Endothelial cell of umbilical vein (primary cell): ENCODE measurements at regions not wholly inside any gene's neighbourhood (a gene's known extent, or its start where the extent isn't known, plus 50 kb on each side); places are given as distances from the start of the nearest gene placed in this dataset.

Experiments used
- BruUV-seq: library from RNA; stranded (reverse); fragments of 400-500 nt; replicated peaks from 2 replicates; lab custom pipeline; 2021; lab: Mats Ljungman, UMichigan
- CTCF ChIA-PET: fragments of 300-600, 350-600 bp; sonication (Branson Sonifier 250); formaldehyde crosslinking; loops from one replicate; lab custom pipeline; 2021; ENCODE audit warnings: antibody characterized with exemption, inconsistent platforms; lab: Charles Lee
- POLR2A ChIA-PET: fragments of 300-600, 350-600 bp; sonication (Branson Sonifier 250); formaldehyde crosslinking; loops from one replicate; lab custom pipeline; 2021; ENCODE audit warnings: antibody characterized with exemption, inconsistent platforms; lab: Charles Lee
- DNase-seq: peaks from one replicate; pipeline ENCODE4 v3.0.0-alpha.2; 2011; ENCODE audit warnings: low read depth, low spot score
- FAIRE-seq: peaks from 2 replicates; lab custom pipeline; 2011; peaks lifted over from hg19 to GRCh38; lab: Jason Lieb, UNC
- H2AFZ ChIP-seq: 2 replicates; pipeline ENCODE4 v1.6.0; 2012; ENCODE audit warnings: low read depth, low read length, control low read depth, inconsistent platforms
- H3K27ac ChIP-seq: 2 replicates; pipeline ENCODE4 v1.5.1; 2011; ENCODE audit warnings: low read depth, mild to moderate bottlenecking, control low read depth, low read length, moderate library complexity; ENCODE audit not compliant: insufficient read depth
- H3K27me3 ChIP-seq, 2 experiments: 2 replicates each; pipeline versions ENCODE4 v1.6.0 to v1.6.1; 2011; ENCODE audit warnings: low read length in 2 of 2, mixed read lengths in 1 of 2; ENCODE audit not compliant: control insufficient read depth in 2 of 2, insufficient read depth in 2 of 2
- H3K36me3 ChIP-seq, 2 experiments: 2 replicates in 1 of 2; 3 replicates in 1 of 2; pipeline ENCODE4 v1.5.1; 2011; ENCODE audit warnings: low read length in 2 of 2, mild to moderate bottlenecking in 1 of 2, moderate library complexity in 1 of 2; ENCODE audit not compliant: control insufficient read depth in 2 of 2, insufficient read depth in 2 of 2; ENCODE audit errors: extremely low read depth in 1 of 2
- H3K4me1 ChIP-seq: 3 replicates; pipeline ENCODE4 v1.5.1; 2011; ENCODE audit warnings: mild to moderate bottlenecking, low read length; ENCODE audit not compliant: control insufficient read depth, insufficient read depth; ENCODE audit errors: extremely low read depth
- H3K4me2 ChIP-seq: 2 replicates; pipeline ENCODE4 v1.6.1; 2011; ENCODE audit warnings: low read length, control low read depth, mixed read lengths; ENCODE audit not compliant: insufficient read depth
- H3K4me3 ChIP-seq, 3 experiments: fragments of 200-600 bp in 1 of 3; sonication (generic), shearing (Covaris generic) in 1 of 3; replicated peaks in 1 of 3; 2 replicates each; pipeline ENCODE4 v1.5.1; 2011 to 2016; ENCODE audit warnings: control low read depth in 3 of 3, low read length in 3 of 3, mild to moderate bottlenecking in 2 of 3, inconsistent platforms in 1 of 3, low read depth in 1 of 3, moderate library complexity in 1 of 3; ENCODE audit not compliant: insufficient read depth in 1 of 3
- H3K79me2 ChIP-seq: 2 replicates; pipeline ENCODE4 v1.6.0; 2012; ENCODE audit warnings: low read length, inconsistent platforms; ENCODE audit not compliant: control insufficient read depth, insufficient read depth
- H3K9ac ChIP-seq: replicated peaks from 2 replicates; pipeline ENCODE3; 2011; ENCODE audit warnings: low read length, control low read depth; ENCODE audit not compliant: insufficient read depth; ENCODE audit errors: extremely low read depth
- H3K9me1 ChIP-seq: replicated peaks from 3 replicates; pipeline ENCODE4 v1.6.0; 2011; ENCODE audit warnings: mild to moderate bottlenecking, low read length; ENCODE audit not compliant: control insufficient read depth, insufficient read depth; ENCODE audit errors: extremely low read depth
- H3K9me3 ChIP-seq: replicated peaks from 2 replicates; pipeline ENCODE4 v1.5.1; 2012; ENCODE audit warnings: low read length, inconsistent platforms; ENCODE audit not compliant: control insufficient read depth, insufficient read depth
- H4K20me1 ChIP-seq: replicated peaks from 2 replicates; pipeline ENCODE3; 2011; ENCODE audit warnings: mild to moderate bottlenecking, low read length; ENCODE audit not compliant: control insufficient read depth, insufficient read depth; ENCODE audit errors: extremely low read depth
- EZH2 ChIP-seq: IDR thresholded peaks from 2 replicates; pipeline ENCODE4 v1.6.1; 2012; ENCODE audit warnings: borderline replicate concordance, low read depth, mild to moderate bottlenecking, moderate library complexity, low read length, inconsistent platforms; ENCODE audit not compliant: severe bottlenecking
- FOS ChIP-seq: IDR thresholded peaks from 2 replicates; pipeline ENCODE4 v1.6.1; 2011; ENCODE audit warnings: mild to moderate bottlenecking, low read length, moderate library complexity, borderline replicate concordance; ENCODE audit not compliant: insufficient read depth
- GATA2 ChIP-seq: IDR thresholded peaks from 2 replicates; pipeline ENCODE4 v1.7.0; 2011; ENCODE audit warnings: low read depth, mild to moderate bottlenecking, moderate library complexity, mixed read lengths, low read length; ENCODE audit not compliant: insufficient read length, insufficient read depth
- POLR2A ChIP-seq: IDR thresholded peaks from 2 replicates; pipeline ENCODE4 v1.6.1; 2012; ENCODE audit warnings: low read depth, mild to moderate bottlenecking, control low read depth, low read length
- dilution Hi-C: fragments of 300-500 bp; cut with MboI; formaldehyde crosslinking; loops from one replicate; pipeline ENCODE4 v1.15.0; 2019; ENCODE audit warnings: low sequenced_read_pairs; ENCODE audit not compliant: extremely low pct_ligation_motif_present
- intact Hi-C: fragments of 100-400 bp; cut with micrococcal nuclease; formaldehyde crosslinking; loops from one replicate; pipeline ENCODE4 v1.10.0; 2022
- TF ChIP-seq, protein P1 (sequence below): IDR thresholded peaks from 2 replicates; pipeline ENCODE4 v1.6.1; 2011; ENCODE audit not compliant: insufficient read depth, insufficient read length
- TF ChIP-seq, protein P2 (sequence below), 2 donors: IDR thresholded peaks; 1 replicate in 1 of 2; 2 replicates in 1 of 2; pipeline ENCODE4 v1.5.1; 2011; ENCODE audit warnings: low read length in 2 of 2, mild to moderate bottlenecking in 2 of 2, moderate library complexity in 2 of 2, control low read depth in 1 of 2, inconsistent platforms in 1 of 2, low read depth in 1 of 2; ENCODE audit not compliant: insufficient read depth in 1 of 2; ENCODE audit errors: extremely low read depth in 1 of 2

- H3K36me3 ChIP-seq: no peaks in the 10 kb centered on the region
- intact Hi-C loops (loop anchor here (1.0 kb wide), 6 partner anchors 113 to 393 kb away; no protein-coding TSS in a partner anchor), dilution Hi-C loops (no loop called here)
- H3K27ac ChIP-seq: no peak overlapping the region
- no peaks in the 10 kb centered on the region for H3K79me2 ChIP-seq
- no peaks in the 10 kb centered on the region for H3K4me1 ChIP-seq
- CTCF ChIA-PET: interaction anchor here (1.0 to 4.8 kb wide), 16 partner anchors 13 to 393 kb away, joined by 3 to 82 read pairs (median 4); no protein-coding TSS in a partner anchor
- POLR2A ChIA-PET: no interaction called here
- H3K9ac ChIP-seq: no peak overlapping the region
- peak overlapping the region in 1 of 3 experiments; percentile 21 for H3K4me3 ChIP-seq
- no peak for TF ChIP-seq FOS
- TF ChIP-seq, protein P1, sequence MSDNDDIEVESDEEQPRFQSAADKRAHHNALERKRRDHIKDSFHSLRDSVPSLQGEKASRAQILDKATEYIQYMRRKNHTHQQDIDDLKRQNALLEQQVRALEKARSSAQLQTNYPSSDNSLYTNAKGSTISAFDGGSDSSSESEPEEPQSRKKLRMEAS: no peak
- TF ChIP-seq GATA2: no peak
- TF ChIP-seq, protein P2, sequence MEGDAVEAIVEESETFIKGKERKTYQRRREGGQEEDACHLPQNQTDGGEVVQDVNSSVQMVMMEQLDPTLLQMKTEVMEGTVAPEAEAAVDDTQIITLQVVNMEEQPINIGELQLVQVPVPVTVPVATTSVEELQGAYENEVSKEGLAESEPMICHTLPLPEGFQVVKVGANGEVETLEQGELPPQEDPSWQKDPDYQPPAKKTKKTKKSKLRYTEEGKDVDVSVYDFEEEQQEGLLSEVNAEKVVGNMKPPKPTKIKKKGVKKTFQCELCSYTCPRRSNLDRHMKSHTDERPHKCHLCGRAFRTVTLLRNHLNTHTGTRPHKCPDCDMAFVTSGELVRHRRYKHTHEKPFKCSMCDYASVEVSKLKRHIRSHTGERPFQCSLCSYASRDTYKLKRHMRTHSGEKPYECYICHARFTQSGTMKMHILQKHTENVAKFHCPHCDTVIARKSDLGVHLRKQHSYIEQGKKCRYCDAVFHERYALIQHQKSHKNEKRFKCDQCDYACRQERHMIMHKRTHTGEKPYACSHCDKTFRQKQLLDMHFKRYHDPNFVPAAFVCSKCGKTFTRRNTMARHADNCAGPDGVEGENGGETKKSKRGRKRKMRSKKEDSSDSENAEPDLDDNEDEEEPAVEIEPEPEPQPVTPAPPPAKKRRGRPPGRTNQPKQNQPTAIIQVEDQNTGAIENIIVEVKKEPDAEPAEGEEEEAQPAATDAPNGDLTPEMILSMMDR (IDR thresholded peaks at IDR 0.05; ENCODE audit: extremely low read depth in 1 of 2, insufficient read depth in 1 of 2, low read depth in 1 of 2, low read length in 2 of 2): peak; percentile 92
- no peak for TF ChIP-seq EZH2
- TF ChIP-seq POLR2A: no peak
- no TSS peak for BruUV-seq
- H3K4me2 ChIP-seq: peak overlapping the region; percentile 33
- peaks cover 7 to 22% of the 10 kb centered on the region in 2 experiments for H3K27me3 ChIP-seq
- no peaks in the 10 kb centered on the region for H3K9me3 ChIP-seq
- FAIRE-seq (peak; percentile 89), DNase-seq (peak; percentile 64)
- no peaks in the 10 kb centered on the region for H4K20me1 ChIP-seq
- H3K9me1 ChIP-seq: no peaks in the 10 kb centered on the region
- peak overlapping the region; percentile 53 for H2AFZ ChIP-seq
Measured at GRCh38 chr15:89017370-89018066, 70.7 kb upstream of the ABHD2 start.
